GM18873 (cell line): ENCODE measurements at regions not wholly inside any gene's neighbourhood (a gene's known extent, or its start where the extent isn't known, plus 50 kb on each side); places are given as distances from the start of the nearest gene placed in this dataset.
"Not testable (repeated sequence)": the region's sequence is repeated elsewhere in the genome, so short reads cannot be mapped to it uniquely, and the experiment has no call there.

Source experiments
- ATAC-seq: cut with Tn5 transposase; IDR thresholded peaks from one replicate; pipeline ENCODE4 v1.9.1; 2021; ENCODE audit warnings: mild to moderate bottlenecking, moderate library complexity, moderate number of reproducible peaks; ENCODE audit not compliant: unreplicated experiment, low FRiP score

GRCh38 chr10:76621886-76622620 is 1015.6 kb downstream of the KCNMA1 start:
- no peak for ATAC-seq

- ATAC-seq = no peak
Observed at GRCh38 chr10:76618641-76619040, 1019.0 kb downstream of the KCNMA1 start.

- ATAC-seq = no peak
Observed at GRCh38 chr10:76618171-76618570, 1019.4 kb downstream of the KCNMA1 start.

GRCh38 chr10:76616666-76617065 is 1020.9 kb downstream of the KCNMA1 start:
- ATAC-seq = not testable (repeated sequence)

GRCh38 chr10:76615049-76615448 is 1022.6 kb downstream of the KCNMA1 start:
- no peak for ATAC-seq
